ENCODE measurements at regions not wholly inside any gene's neighbourhood (a gene's known extent, or its start where the extent isn't known, plus 50 kb on each side); places are given as distances from the start of the nearest gene placed in this dataset.

DNA sequence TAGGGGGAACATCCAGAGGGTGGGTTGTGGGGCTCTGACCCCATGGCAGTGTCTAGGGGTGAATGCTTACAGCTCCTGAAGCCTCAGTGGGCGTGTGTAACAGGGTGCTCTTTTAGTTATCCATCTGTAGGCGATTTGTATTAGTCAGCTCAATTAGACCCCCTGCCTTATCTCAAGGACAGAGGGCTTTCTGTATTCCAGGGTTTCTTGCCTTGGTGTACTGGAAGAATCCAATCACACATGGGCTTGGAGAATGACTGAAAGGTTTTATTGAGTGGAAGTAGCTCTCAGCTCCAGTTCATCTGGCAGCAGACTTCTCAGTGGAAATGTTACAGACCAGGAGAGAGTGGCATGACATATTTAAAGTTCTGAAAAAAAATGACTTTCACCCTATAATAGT is 334.0 kb upstream of the GCFC2 start:
- no peaks in the 10 kb centered on the region for H3K36me3 Mint-ChIP-seq
- no peaks in the 10 kb centered on the region for H3K4me1 Mint-ChIP-seq (ENCODE audit: unreplicated experiment)
- TF ChIP-seq, protein P1, sequence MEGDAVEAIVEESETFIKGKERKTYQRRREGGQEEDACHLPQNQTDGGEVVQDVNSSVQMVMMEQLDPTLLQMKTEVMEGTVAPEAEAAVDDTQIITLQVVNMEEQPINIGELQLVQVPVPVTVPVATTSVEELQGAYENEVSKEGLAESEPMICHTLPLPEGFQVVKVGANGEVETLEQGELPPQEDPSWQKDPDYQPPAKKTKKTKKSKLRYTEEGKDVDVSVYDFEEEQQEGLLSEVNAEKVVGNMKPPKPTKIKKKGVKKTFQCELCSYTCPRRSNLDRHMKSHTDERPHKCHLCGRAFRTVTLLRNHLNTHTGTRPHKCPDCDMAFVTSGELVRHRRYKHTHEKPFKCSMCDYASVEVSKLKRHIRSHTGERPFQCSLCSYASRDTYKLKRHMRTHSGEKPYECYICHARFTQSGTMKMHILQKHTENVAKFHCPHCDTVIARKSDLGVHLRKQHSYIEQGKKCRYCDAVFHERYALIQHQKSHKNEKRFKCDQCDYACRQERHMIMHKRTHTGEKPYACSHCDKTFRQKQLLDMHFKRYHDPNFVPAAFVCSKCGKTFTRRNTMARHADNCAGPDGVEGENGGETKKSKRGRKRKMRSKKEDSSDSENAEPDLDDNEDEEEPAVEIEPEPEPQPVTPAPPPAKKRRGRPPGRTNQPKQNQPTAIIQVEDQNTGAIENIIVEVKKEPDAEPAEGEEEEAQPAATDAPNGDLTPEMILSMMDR (conservative IDR thresholded peaks at IDR 0.05) = no peak
- DNase-seq (ENCODE audit: extremely low spot score, unreplicated experiment) = no peak
- no peaks in the 10 kb centered on the region for H3K27me3 Mint-ChIP-seq
- no peak overlapping the region for H3K27ac Mint-ChIP-seq
- peaks cover 3% of the 10 kb centered on the region for H3K9me3 Mint-ChIP-seq
- H3K4me3 Mint-ChIP-seq = no peak overlapping the region

DNA sequence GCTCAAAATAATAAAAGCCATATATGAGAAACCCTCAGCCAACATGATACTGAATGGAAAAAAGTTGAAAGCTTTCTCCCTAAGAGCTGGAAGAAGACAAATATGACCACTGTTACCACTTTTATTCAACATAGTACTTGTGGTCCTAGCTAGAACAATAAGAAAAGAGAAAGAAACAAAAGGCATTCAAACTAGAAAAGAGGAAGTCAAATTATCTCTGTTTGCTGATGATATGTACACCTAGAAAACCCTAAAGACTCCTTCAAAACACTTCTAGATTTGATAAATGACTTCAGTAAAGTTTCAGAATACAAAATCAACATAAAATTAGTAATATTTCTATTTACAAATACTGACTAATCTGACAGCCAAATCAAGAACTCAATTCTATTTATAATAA is 328.8 kb upstream of the GCFC2 start:
- no peaks in the 10 kb centered on the region for H3K27me3 Mint-ChIP-seq
- no peak overlapping the region for H3K27ac Mint-ChIP-seq
- no peak for DNase-seq (ENCODE audit: extremely low spot score, unreplicated experiment)
- H3K4me3 Mint-ChIP-seq = no peak overlapping the region
- TF ChIP-seq, protein P1 (conservative IDR thresholded peaks at IDR 0.05) = no peak
- no peaks in the 10 kb centered on the region for H3K9me3 Mint-ChIP-seq
- H3K36me3 Mint-ChIP-seq = no peaks in the 10 kb centered on the region
- H3K4me1 Mint-ChIP-seq (ENCODE audit: unreplicated experiment) = no peaks in the 10 kb centered on the region

DNA sequence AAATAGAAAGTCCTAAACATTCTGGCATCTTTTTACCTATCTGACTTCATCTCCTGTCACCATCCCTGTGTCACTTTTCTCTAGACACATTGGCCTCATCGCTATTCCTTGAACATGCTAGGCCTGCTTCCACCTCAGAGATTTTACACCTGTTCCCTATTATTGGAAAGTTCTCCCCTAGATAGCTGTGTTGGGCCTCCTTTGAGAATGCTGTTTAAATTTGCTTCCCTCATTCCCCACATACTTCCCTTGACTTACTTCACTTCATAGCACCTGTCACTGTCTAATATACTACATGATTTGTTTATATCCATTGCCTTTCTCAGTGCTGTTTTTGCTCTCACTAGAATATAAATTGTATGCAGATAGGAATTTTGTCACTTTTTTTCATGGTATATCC is 317.0 kb upstream of the GCFC2 start:
- no peak overlapping the region for H3K27ac Mint-ChIP-seq
- H3K36me3 Mint-ChIP-seq = no peaks in the 10 kb centered on the region
- no peaks in the 10 kb centered on the region for H3K4me1 Mint-ChIP-seq (ENCODE audit: unreplicated experiment)
- TF ChIP-seq, protein P1 (conservative IDR thresholded peaks at IDR 0.05) = no peak
- DNase-seq (ENCODE audit: extremely low spot score, unreplicated experiment) = no peak
- no peaks in the 10 kb centered on the region for H3K27me3 Mint-ChIP-seq
- H3K4me3 Mint-ChIP-seq = no peak overlapping the region
- peaks cover 12% of the 10 kb centered on the region for H3K9me3 Mint-ChIP-seq

DNA sequence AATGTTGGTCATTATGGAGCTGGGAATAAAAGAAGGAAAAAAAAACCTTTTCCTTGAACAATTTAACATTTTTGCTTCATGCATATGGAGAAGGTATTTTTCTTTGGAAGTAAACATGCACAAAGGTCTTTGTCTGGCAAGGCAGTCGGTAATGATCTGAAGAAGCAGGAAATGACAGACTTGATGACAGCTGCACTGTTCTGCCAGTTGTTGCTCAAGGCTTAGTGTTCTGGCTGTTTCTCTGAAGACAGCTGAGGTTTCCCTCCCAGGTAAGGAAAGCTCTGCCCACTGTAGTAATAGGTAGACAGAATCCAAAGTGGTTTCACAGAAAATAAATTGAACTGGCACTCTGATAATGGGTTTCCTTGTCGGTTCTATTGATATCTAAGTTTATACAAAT is 308.4 kb upstream of the GCFC2 start:
- H3K4me3 Mint-ChIP-seq = no peak overlapping the region
- no peak for DNase-seq (ENCODE audit: extremely low spot score, unreplicated experiment)
- H3K27me3 Mint-ChIP-seq = no peaks in the 10 kb centered on the region
- no peak overlapping the region for H3K27ac Mint-ChIP-seq
- no peaks in the 10 kb centered on the region for H3K4me1 Mint-ChIP-seq (ENCODE audit: unreplicated experiment)
- no peaks in the 10 kb centered on the region for H3K9me3 Mint-ChIP-seq
- TF ChIP-seq, protein P1 (conservative IDR thresholded peaks at IDR 0.05) = no peak
- H3K36me3 Mint-ChIP-seq = no peaks in the 10 kb centered on the region

DNA sequence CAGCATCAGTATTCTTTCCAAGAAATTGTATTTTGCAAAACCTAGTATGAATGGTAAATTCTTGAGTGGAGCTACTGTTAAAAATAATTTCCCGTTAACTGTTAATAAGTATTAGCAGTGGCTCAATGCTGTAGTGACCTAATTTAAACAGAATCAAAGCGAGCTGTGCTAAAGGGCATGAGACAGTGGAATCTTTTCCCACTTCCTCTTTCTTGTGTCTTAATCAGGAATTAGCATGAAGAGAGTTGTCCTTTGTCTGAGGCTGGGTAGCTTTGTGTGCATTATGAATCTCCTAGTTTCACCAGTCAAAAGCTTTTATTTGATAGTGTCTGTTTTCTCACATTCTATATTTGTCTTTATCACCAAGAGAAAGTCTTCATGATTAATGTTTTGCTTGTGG is 298.8 kb upstream of the GCFC2 start:
- Mint-ChIP-seq H3K36me3 (no peaks in the 10 kb centered on the region), H3K27ac (no peak overlapping the region), H3K4me3 (no peak overlapping the region), H3K4me1 (ENCODE audit: unreplicated experiment) (no peaks in the 10 kb centered on the region), H3K27me3 (no peaks in the 10 kb centered on the region), H3K9me3 (no peaks in the 10 kb centered on the region)
- DNase-seq (ENCODE audit: extremely low spot score, unreplicated experiment) = no peak
- TF ChIP-seq, protein P1 (conservative IDR thresholded peaks at IDR 0.05) = no peak

All from type B pancreatic cell (in vitro differentiated cells).